ENCODE measurements at regions not wholly inside any gene's neighbourhood (a gene's known extent, or its start where the extent isn't known, plus 50 kb on each side); places are given as distances from the start of the nearest gene placed in this dataset.

GRCh38 chrX:109875831-109876230, 127.1 kb upstream of the TMEM164 start:
- TF ChIP-seq CTCF (IDR thresholded peaks at IDR 0.05) (no peak), EZH2 (IDR thresholded peaks at IDR 0.05; ENCODE audit: borderline replicate concordance, insufficient read depth, low read depth, low read length, poor library complexity, severe bottlenecking) (no peak)

Measured in B cell (primary cell).